Ovary (tissue), 7 donors: ENCODE measurements at regions not wholly inside any gene's neighbourhood (a gene's known extent, or its start where the extent isn't known, plus 50 kb on each side); places are given as distances from the start of the nearest gene placed in this dataset.

Source experiments
- DNase-seq, 5 donors: peaks; one replicate each; pipeline ENCODE4 v3.0.0-alpha.2; 2019 to 2020
- H3K27ac ChIP-seq, 2 donors: fragments of 200-600 bp; one replicate each; pipeline versions ENCODE4 v1.5.1 to v1.8.0; 2019 to 2022
- H3K27me3 ChIP-seq: fragments of 200-600 bp; one replicate; pipeline ENCODE4 v1.8.0; 2022
- H3K36me3 ChIP-seq: fragments of 200-600 bp; sonication (generic); one replicate; pipeline ENCODE4 v1.5.1; 2019
- H3K4me1 ChIP-seq: one replicate; pipeline ENCODE4 v1.8.1; 2013; ENCODE audit warnings: mild to moderate bottlenecking, moderate library complexity; ENCODE audit not compliant: insufficient read depth
- H3K4me3 ChIP-seq: fragments of 200-600 bp; sonication (generic); one replicate; pipeline ENCODE4 v1.5.1; 2017
- H3K9me3 ChIP-seq, 2 donors: fragments of 200-600 bp in 1 of 2; sonication (generic) in 1 of 2; one replicate each; pipeline versions ENCODE4 v1.5.1 to v1.8.1; 2013 to 2019; ENCODE audit warnings: mild to moderate bottlenecking in 1 of 2, moderate library complexity in 1 of 2
- EP300 ChIP-seq: sonication (generic); formaldehyde crosslinking; IDR thresholded peaks from one replicate; pipeline ENCODE4 v1.6.1; 2017; ENCODE audit warnings: antibody characterized with exemption
- POLR2A ChIP-seq: fragments of 450-650 bp; IDR thresholded peaks from one replicate; pipeline ENCODE4 v1.6.1; 2017; ENCODE audit warnings: antibody characterized with exemption, mild to moderate bottlenecking, moderate library complexity
- WGBS, 3 donors: extraction: QIAGEN DNeasy Blood & Tissue Kit in 1 of 3; methylation state at CpG; one replicate each; pipeline versions ENCODE4 v1.1.5 to v1.1.7; 2013 to 2017; 5-methylcytosine and 5-hydroxymethylcytosine counted together
- intact Hi-C, 4 donors: fragments of 100-400 bp; cut with DNase I; formaldehyde crosslinking; loops; one replicate each; pipeline versions ENCODE4 v1.11.0 to v1.15.1; 2022 to 2023
- TF ChIP-seq, protein P1 (sequence below), 3 donors: fragments of 450-650 bp in 2 of 3; fragments of 200-600 bp in 1 of 3; IDR thresholded peaks; one replicate each; pipeline versions ENCODE4 v1.5.1 to v1.8.0; 2016 to 2022; ENCODE audit warnings: antibody characterized with exemption in 3 of 3, mild to moderate bottlenecking in 1 of 3
- donor health status: DM: no; HTN: no; CAD: no; lungs with moderate emphysema.
- donor health status: DM: no; HTN: no; CAD: no.
- donor health status: Bipolar disorder and iron deficiency.
- donor health status: DM: no; HTN: no; CAD: no.
- donor health status: DM: yes; HTN: yes; CAD: no.

DNA sequence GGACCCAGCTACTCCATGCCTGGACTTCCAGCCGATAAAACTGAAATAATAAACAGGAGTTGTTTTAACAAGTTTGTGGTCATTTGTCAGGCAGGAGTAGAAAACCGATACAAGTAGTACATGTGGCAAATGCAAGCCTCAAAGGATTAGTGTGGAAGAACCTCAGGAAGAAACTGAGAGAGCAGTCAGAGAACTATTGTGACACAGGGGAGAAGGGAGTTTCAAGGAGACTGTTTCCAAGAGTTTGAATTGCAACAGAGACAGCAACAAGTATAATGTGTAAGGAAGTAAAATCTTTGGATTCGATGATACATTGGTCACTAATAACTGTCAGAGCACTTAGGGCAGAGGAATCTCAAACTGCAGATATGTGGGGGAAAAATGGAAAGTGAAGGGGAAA, 450.6 kb upstream of the ARHGEF26 start:
- intact Hi-C loops = no loop called here
- H3K27ac ChIP-seq = no peak overlapping the region
- H3K4me3 ChIP-seq = no peak overlapping the region
- TF ChIP-seq, protein P1, sequence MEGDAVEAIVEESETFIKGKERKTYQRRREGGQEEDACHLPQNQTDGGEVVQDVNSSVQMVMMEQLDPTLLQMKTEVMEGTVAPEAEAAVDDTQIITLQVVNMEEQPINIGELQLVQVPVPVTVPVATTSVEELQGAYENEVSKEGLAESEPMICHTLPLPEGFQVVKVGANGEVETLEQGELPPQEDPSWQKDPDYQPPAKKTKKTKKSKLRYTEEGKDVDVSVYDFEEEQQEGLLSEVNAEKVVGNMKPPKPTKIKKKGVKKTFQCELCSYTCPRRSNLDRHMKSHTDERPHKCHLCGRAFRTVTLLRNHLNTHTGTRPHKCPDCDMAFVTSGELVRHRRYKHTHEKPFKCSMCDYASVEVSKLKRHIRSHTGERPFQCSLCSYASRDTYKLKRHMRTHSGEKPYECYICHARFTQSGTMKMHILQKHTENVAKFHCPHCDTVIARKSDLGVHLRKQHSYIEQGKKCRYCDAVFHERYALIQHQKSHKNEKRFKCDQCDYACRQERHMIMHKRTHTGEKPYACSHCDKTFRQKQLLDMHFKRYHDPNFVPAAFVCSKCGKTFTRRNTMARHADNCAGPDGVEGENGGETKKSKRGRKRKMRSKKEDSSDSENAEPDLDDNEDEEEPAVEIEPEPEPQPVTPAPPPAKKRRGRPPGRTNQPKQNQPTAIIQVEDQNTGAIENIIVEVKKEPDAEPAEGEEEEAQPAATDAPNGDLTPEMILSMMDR (IDR thresholded peaks at IDR 0.05) = no peak
- TF ChIP-seq POLR2A = no peak
- no peak for TF ChIP-seq EP300
- 44 to 67% (median 53%) methylated on average over 3 of the region's 3 CpGs for WGBS, 3 donors
- no peak for DNase-seq
- H3K27me3 ChIP-seq = no peaks in the 10 kb centered on the region
- H3K9me3 ChIP-seq = no peaks in the 10 kb centered on the region
- H3K4me1 ChIP-seq = no peaks in the 10 kb centered on the region
- no peaks in the 10 kb centered on the region for H3K36me3 ChIP-seq

DNA sequence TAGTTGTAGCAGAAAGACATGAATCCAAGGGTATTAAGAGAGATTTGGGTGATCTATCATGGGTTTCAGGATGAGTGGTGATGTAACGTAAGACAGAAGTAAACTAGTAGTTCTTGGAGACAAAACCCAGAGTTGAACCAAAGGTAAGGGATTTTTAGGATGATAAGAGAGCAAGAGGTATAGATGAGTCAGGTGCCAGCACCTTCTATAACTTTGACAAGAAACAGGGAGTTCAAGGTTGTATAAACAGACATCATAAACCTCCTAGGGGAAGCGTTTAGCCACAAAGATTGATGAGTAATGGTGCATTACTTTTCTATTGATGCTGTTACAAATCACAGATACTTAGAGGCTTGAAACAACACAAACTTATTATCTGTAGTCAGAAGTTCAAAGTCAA, 447.3 kb upstream of the ARHGEF26 start:
- Histone ChIP-seq H3K4me3 (no peak overlapping the region), H3K9me3 (no peaks in the 10 kb centered on the region), H3K27ac (no peak overlapping the region), H3K27me3 (no peaks in the 10 kb centered on the region), H3K4me1 (no peaks in the 10 kb centered on the region), H3K36me3 (no peaks in the 10 kb centered on the region)
- TF ChIP-seq, protein P1 (IDR thresholded peaks at IDR 0.05) = no peak
- WGBS, 3 donors = 64 to 77% (median 72%) methylated on average over 2 of the region's 2 CpGs
- intact Hi-C loops = no loop called here
- DNase-seq = no peak

DNA sequence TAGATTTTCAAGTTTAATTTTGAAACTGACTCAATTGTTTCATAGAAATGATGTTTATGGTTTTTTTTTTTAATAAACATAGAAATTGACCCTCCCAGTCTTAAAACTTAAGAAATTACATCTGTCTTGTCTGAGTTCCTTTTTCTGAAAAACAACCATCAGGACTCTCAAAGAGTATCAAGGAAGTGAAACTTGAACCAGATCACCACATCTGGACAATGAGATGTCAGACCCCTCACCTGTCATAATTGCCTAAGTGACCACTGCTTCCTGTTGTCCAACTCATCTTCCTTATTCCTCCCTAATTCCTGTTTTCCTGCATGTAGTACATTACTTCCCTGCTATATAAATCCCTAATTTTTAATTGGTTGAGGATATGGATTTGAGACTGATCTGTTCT, 441.5 kb upstream of the ARHGEF26 start:
- no peak overlapping the region for H3K27ac ChIP-seq
- H3K4me3 ChIP-seq = no peak overlapping the region
- TF ChIP-seq POLR2A = no peak
- TF ChIP-seq, protein P1 (IDR thresholded peaks at IDR 0.05) = no peak
- no peaks in the 10 kb centered on the region for H3K4me1 ChIP-seq
- H3K9me3 ChIP-seq = no peaks in the 10 kb centered on the region
- no peak for DNase-seq
- intact Hi-C loops = no loop called here
- H3K27me3 ChIP-seq = no peaks in the 10 kb centered on the region
- no peaks in the 10 kb centered on the region for H3K36me3 ChIP-seq

DNA sequence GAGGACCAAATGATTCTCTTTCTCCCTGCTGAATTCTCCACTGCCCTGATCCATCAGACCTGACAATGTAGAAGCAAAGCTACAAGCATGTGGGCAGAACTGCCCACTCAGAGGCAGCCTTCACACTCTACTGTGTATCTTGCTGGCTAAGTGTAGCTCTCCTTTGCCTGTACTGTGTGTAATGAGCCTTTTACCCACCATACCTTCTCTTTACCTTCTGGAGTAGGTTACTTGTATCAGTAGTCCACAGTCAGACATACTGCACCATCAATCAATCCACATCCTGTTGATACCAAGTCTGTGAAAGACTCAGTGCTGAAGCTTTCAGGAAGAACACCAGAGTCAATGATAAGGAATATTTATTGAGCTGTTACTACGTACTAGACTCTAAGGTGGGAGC, 440.7 kb upstream of the ARHGEF26 start:
- no peaks in the 10 kb centered on the region for H3K9me3 ChIP-seq
- intact Hi-C loops = no loop called here
- no peaks in the 10 kb centered on the region for H3K27me3 ChIP-seq
- no peaks in the 10 kb centered on the region for H3K4me1 ChIP-seq
- 69 to 81% (median 74%) methylated on average over 1 of the region's 1 CpG for WGBS, 3 donors
- no peak overlapping the region for H3K27ac ChIP-seq
- TF ChIP-seq, protein P1 (IDR thresholded peaks at IDR 0.05) = no peak
- TF ChIP-seq EP300 (no peak), POLR2A (no peak)
- H3K4me3 ChIP-seq = no peak overlapping the region
- no peaks in the 10 kb centered on the region for H3K36me3 ChIP-seq
- DNase-seq = no peak

DNA sequence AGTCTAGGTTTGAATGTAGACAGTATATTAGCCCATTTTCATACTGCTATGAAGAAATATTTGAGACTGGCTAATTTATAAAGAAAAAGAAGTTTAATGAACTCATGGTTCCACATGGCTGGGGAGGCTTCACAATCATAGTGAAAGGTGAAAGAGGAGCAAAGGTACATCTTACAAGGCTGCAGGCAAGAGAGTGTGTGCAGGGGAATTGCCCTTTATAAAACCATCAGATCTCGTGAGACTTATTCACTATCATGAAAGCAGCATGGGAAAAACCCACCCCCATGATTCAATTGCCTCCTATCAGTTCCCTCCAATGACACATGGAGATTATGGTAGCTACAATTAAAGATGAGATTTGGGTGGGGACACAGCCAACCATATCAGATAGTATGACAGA, 440.1 kb upstream of the ARHGEF26 start:
- intact Hi-C loops = no loop called here
- no peaks in the 10 kb centered on the region for H3K27me3 ChIP-seq
- no peak for TF ChIP-seq POLR2A
- TF ChIP-seq, protein P1 (IDR thresholded peaks at IDR 0.05) = no peak
- no peak for TF ChIP-seq EP300
- no peak overlapping the region for H3K27ac ChIP-seq
- H3K4me1 ChIP-seq = no peaks in the 10 kb centered on the region
- WGBS, 3 donors = 78 to 85% (median 84%) methylated on average over 1 of the region's 1 CpG
- no peak overlapping the region for H3K4me3 ChIP-seq
- DNase-seq = no peak
- no peaks in the 10 kb centered on the region for H3K9me3 ChIP-seq
- no peaks in the 10 kb centered on the region for H3K36me3 ChIP-seq
